ENCODE measurements at regions not wholly inside any gene's neighbourhood (a gene's known extent, or its start where the extent isn't known, plus 50 kb on each side); places are given as distances from the start of the nearest gene placed in this dataset.

GRCh38 chr2:23138701-23139100, 246.3 kb upstream of the KLHL29 start:
- Mint-ChIP-seq H3K4me1 (ENCODE audit: low read depth) (no peaks in the 10 kb centered on the region), H3K9me3 (no peaks in the 10 kb centered on the region), H3K27ac (no peak overlapping the region), H3K36me3 (ENCODE audit: low read depth) (no peaks in the 10 kb centered on the region), H3K4me3 (no peak overlapping the region), H3K27me3 (peaks cover 21% of the 10 kb centered on the region)
- no peak for DNase-seq

GRCh38 chr2:23145460-23145859, 239.5 kb upstream of the KLHL29 start:
- H3K4me3 Mint-ChIP-seq: no peak overlapping the region
- no peak overlapping the region for H3K27ac Mint-ChIP-seq
- no peaks in the 10 kb centered on the region for H3K4me1 Mint-ChIP-seq (ENCODE audit: low read depth)
- peaks cover 21% of the 10 kb centered on the region for H3K27me3 Mint-ChIP-seq
- DNase-seq: no peak
- H3K9me3 Mint-ChIP-seq: no peaks in the 10 kb centered on the region
- H3K36me3 Mint-ChIP-seq (ENCODE audit: low read depth): no peaks in the 10 kb centered on the region

GRCh38 chr2:23146011-23146410, 239.0 kb upstream of the KLHL29 start:
- Mint-ChIP-seq H3K27me3 (peaks cover 20% of the 10 kb centered on the region), H3K4me3 (no peak overlapping the region), H3K4me1 (ENCODE audit: low read depth) (no peaks in the 10 kb centered on the region), H3K9me3 (no peaks in the 10 kb centered on the region), H3K27ac (no peak overlapping the region), H3K36me3 (ENCODE audit: low read depth) (no peaks in the 10 kb centered on the region)
- no peak for DNase-seq

GRCh38 chr2:23148342-23148741, 236.6 kb upstream of the KLHL29 start:
- Mint-ChIP-seq H3K9me3 (no peaks in the 10 kb centered on the region), H3K4me1 (ENCODE audit: low read depth) (no peaks in the 10 kb centered on the region), H3K36me3 (ENCODE audit: low read depth) (no peaks in the 10 kb centered on the region), H3K27ac (no peak overlapping the region), H3K4me3 (no peak overlapping the region), H3K27me3 (peaks cover 16% of the 10 kb centered on the region)
- no peak for DNase-seq

- H3K27me3 Mint-ChIP-seq: peaks cover 18% of the 10 kb centered on the region
- H3K4me1 Mint-ChIP-seq (ENCODE audit: low read depth): no peaks in the 10 kb centered on the region
- no peak overlapping the region for H3K4me3 Mint-ChIP-seq
- no peaks in the 10 kb centered on the region for H3K9me3 Mint-ChIP-seq
- no peak overlapping the region for H3K27ac Mint-ChIP-seq
- DNase-seq: no peak
- no peaks in the 10 kb centered on the region for H3K36me3 Mint-ChIP-seq (ENCODE audit: low read depth)
These were observed 235.2 kb upstream of the KLHL29 start for GRCh38 chr2:23149777-23150176.

GRCh38 chr2:23153484-23153883, 231.5 kb upstream of the KLHL29 start:
- Mint-ChIP-seq H3K27me3 (peaks cover 14% of the 10 kb centered on the region), H3K36me3 (ENCODE audit: low read depth) (no peaks in the 10 kb centered on the region), H3K9me3 (no peaks in the 10 kb centered on the region), H3K4me3 (no peak overlapping the region), H3K27ac (no peak overlapping the region), H3K4me1 (ENCODE audit: low read depth) (no peaks in the 10 kb centered on the region)
- DNase-seq: no peak

GRCh38 chr2:23155022-23155421, 230.0 kb upstream of the KLHL29 start:
- Mint-ChIP-seq H3K27ac (no peak overlapping the region), H3K36me3 (ENCODE audit: low read depth) (no peaks in the 10 kb centered on the region), H3K27me3 (peaks cover 10% of the 10 kb centered on the region), H3K9me3 (no peaks in the 10 kb centered on the region), H3K4me1 (ENCODE audit: low read depth) (no peaks in the 10 kb centered on the region), H3K4me3 (no peak overlapping the region)
- no peak for DNase-seq

GRCh38 chr2:23157812-23158211, 227.2 kb upstream of the KLHL29 start:
- Mint-ChIP-seq H3K36me3 (ENCODE audit: low read depth) (no peaks in the 10 kb centered on the region), H3K27me3 (peaks cover 2% of the 10 kb centered on the region), H3K4me1 (ENCODE audit: low read depth) (no peaks in the 10 kb centered on the region), H3K4me3 (no peak overlapping the region), H3K27ac (no peak overlapping the region), H3K9me3 (no peaks in the 10 kb centered on the region)
- DNase-seq: no peak

- no peak for DNase-seq
- H3K4me1 Mint-ChIP-seq (ENCODE audit: low read depth): no peaks in the 10 kb centered on the region
- H3K27me3 Mint-ChIP-seq: peaks cover 2% of the 10 kb centered on the region
- no peak overlapping the region for H3K4me3 Mint-ChIP-seq
- H3K27ac Mint-ChIP-seq: no peak overlapping the region
- no peaks in the 10 kb centered on the region for H3K9me3 Mint-ChIP-seq
- H3K36me3 Mint-ChIP-seq (ENCODE audit: low read depth): no peaks in the 10 kb centered on the region
These were observed 226.7 kb upstream of the KLHL29 start for GRCh38 chr2:23158306-23158705.

- DNase-seq: no peak
- Mint-ChIP-seq H3K9me3 (no peaks in the 10 kb centered on the region), H3K4me1 (ENCODE audit: low read depth) (no peaks in the 10 kb centered on the region), H3K27me3 (peaks cover 3% of the 10 kb centered on the region), H3K27ac (no peak overlapping the region), H3K4me3 (no peak overlapping the region), H3K36me3 (ENCODE audit: low read depth) (no peaks in the 10 kb centered on the region)
These were observed 225.1 kb upstream of the KLHL29 start for GRCh38 chr2:23159746-23160405.

- H3K4me1 Mint-ChIP-seq (ENCODE audit: low read depth): no peaks in the 10 kb centered on the region
- peaks cover 20% of the 10 kb centered on the region for H3K27me3 Mint-ChIP-seq
- no peak for DNase-seq
- no peak overlapping the region for H3K4me3 Mint-ChIP-seq
- H3K27ac Mint-ChIP-seq: no peak overlapping the region
- H3K9me3 Mint-ChIP-seq: no peaks in the 10 kb centered on the region
- H3K36me3 Mint-ChIP-seq (ENCODE audit: low read depth): no peaks in the 10 kb centered on the region
These were observed 220.8 kb upstream of the KLHL29 start for GRCh38 chr2:23164173-23164572.

GRCh38 chr2:23169896-23170295, 215.1 kb upstream of the KLHL29 start:
- Mint-ChIP-seq H3K36me3 (ENCODE audit: low read depth) (no peaks in the 10 kb centered on the region), H3K4me1 (ENCODE audit: low read depth) (no peaks in the 10 kb centered on the region), H3K9me3 (no peaks in the 10 kb centered on the region), H3K4me3 (no peak overlapping the region), H3K27me3 (peaks cover 17% of the 10 kb centered on the region), H3K27ac (no peak overlapping the region)
- no peak for DNase-seq

GRCh38 chr2:23171108-23171507, 213.9 kb upstream of the KLHL29 start:
- DNase-seq: no peak
- Mint-ChIP-seq H3K36me3 (ENCODE audit: low read depth) (no peaks in the 10 kb centered on the region), H3K9me3 (no peaks in the 10 kb centered on the region), H3K4me1 (ENCODE audit: low read depth) (no peaks in the 10 kb centered on the region), H3K27me3 (peaks cover 8% of the 10 kb centered on the region), H3K4me3 (no peak overlapping the region), H3K27ac (no peak overlapping the region)

- Mint-ChIP-seq H3K27me3 (no peaks in the 10 kb centered on the region), H3K9me3 (peaks cover 5% of the 10 kb centered on the region), H3K4me3 (no peak overlapping the region), H3K36me3 (ENCODE audit: low read depth) (no peaks in the 10 kb centered on the region), H3K27ac (no peak overlapping the region), H3K4me1 (ENCODE audit: low read depth) (no peaks in the 10 kb centered on the region)
- no peak for DNase-seq
These were observed 206.6 kb upstream of the KLHL29 start for GRCh38 chr2:23178396-23178795.

- H3K4me1 Mint-ChIP-seq (ENCODE audit: low read depth): no peaks in the 10 kb centered on the region
- no peaks in the 10 kb centered on the region for H3K27me3 Mint-ChIP-seq
- H3K4me3 Mint-ChIP-seq: no peak overlapping the region
- no peak overlapping the region for H3K27ac Mint-ChIP-seq
- DNase-seq: no peak
- peaks cover 5% of the 10 kb centered on the region for H3K9me3 Mint-ChIP-seq
- H3K36me3 Mint-ChIP-seq (ENCODE audit: low read depth): no peaks in the 10 kb centered on the region
These were observed 201.2 kb upstream of the KLHL29 start for GRCh38 chr2:23183733-23184132.

All from activated T-cell treated with anti-CD3 and anti-CD28 coated beads, Interleukin-2, amount 50 U/mL, for 24 hours (primary cell).